HG03439 (cell line): ENCODE measurements at regions not wholly inside any gene's neighbourhood (a gene's known extent, or its start where the extent isn't known, plus 50 kb on each side); places are given as distances from the start of the nearest gene placed in this dataset.
"Not testable (repeated sequence)": the region's sequence is repeated elsewhere in the genome, so short reads cannot be mapped to it uniquely, and the experiment has no call there.

Source experiments
- ATAC-seq: cut with Tn5 transposase; IDR thresholded peaks from one replicate; pipeline ENCODE4 v1.9.1; 2021; ENCODE audit warnings: mild to moderate bottlenecking, moderate library complexity; ENCODE audit not compliant: unreplicated experiment

DNA sequence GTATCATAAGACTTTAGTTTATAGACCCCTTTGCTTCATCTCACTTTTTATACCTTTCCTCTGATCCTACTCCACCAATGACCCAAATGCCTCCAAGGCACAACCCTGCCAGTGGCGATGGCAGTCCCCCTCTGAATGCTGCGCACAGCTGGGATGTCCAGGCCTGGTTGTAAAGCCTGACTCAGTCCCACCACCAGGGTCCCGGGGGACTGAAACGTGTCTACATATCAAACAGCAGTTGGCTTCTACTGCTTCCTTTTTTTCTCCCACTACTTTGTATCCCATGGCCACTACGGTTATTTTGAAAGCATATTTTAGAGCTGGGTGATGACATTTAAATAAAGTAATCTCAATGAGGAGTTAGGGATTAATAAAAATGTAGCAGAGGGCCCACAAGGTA, 329.8 kb upstream of the PSMD7 start:
- ATAC-seq = no peak

DNA sequence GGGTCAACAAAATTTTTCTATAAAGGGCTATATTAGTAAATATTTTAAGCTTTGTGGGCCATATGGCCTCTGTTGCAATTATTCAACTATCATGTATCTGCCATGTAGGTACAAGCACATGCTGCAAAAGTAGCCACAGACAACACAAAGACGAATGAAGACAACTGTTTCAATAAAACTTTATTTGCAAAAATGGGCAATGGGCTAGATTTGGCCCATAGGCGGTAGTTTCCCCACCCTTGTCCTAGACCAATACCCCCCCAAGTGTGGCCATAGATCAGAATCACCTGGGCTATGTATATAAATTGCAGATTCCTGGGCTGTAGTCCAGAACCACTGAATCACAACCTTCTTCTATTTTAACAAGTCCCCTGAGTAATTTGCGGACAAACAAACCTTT, 331.0 kb upstream of the PSMD7 start:
- ATAC-seq = no peak

- no peak for ATAC-seq
Observed at GRCh38 chr16:73956587-73957494, 339.8 kb upstream of the PSMD7 start.

DNA sequence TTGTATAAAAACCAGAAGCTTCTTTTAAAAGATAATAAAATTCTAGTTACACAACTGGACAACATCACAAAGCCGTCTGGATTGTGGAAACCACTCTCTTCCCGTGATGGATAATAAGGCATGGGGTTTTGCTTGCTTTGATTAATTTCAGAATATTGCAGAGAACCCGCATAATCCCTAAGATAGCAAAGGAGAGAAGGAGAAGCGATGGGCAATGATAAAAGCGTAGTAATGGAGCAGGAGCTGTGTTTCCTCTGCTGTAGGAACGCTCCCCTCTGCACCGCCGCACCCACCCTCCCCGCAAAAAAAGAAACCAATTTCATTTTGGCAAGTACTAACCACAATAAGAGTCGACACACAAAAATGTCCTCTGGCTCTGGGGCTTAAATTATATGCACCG, 340.9 kb upstream of the PSMD7 start:
- ATAC-seq = no peak

DNA sequence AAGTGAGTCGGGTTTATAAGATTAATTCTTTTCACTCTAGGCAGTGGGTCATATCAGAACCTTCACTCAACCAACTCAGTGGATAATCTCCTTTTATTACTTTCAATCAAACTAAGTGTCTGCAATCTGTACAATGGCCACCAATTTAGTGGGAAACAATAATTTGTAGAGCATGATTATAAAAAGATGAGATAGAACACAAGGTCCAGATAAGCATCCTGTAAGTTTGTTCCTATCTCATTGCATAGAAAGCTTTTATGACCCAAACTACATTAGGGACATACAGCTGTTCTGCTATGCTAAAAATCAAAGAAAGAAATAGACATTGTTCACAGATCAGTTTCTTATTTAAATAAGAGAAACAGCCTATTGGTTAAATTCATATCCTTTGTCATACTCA, 341.4 kb upstream of the PSMD7 start:
- ATAC-seq = no peak

- ATAC-seq = no peak
Observed at GRCh38 chr16:73951481-73951880, 345.1 kb upstream of the PSMD7 start.

DNA sequence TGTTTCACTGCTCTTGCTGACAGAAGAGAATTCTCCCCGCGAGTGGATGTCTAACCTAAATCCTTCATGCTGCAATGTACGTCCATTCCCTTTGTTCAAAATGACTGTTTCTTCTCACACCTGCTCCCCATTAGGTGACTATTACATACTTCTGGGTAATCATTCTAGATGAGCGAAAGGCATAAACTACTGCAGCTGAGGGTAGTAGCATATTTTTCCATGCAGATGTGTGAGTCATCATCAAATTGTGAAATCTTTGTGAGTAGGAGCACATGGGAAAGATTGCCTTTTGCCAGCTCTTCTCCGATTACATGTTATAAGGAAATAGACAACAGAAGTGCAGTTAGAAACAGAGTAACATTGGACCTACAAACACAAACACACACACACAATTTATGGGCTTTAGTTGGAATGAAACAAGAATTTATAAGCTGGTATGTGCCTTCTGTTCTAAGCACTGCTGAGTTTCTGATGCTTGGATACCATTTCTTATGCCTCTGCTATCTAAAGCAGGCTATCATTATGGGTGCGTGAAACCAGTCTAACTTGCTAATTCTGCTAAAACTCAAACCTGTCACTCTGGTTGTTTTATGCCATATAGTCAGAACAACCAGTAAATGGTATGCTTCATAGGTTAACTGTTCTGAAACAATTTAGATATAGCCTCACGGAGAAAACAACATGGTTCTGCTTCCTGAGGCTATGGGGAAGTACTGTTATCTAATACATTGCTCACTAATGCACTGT, 346.9 kb upstream of the PSMD7 start:
- no peak for ATAC-seq

GRCh38 chr16:73945631-73946030, 351.0 kb upstream of the PSMD7 start:
- no peak for ATAC-seq

DNA sequence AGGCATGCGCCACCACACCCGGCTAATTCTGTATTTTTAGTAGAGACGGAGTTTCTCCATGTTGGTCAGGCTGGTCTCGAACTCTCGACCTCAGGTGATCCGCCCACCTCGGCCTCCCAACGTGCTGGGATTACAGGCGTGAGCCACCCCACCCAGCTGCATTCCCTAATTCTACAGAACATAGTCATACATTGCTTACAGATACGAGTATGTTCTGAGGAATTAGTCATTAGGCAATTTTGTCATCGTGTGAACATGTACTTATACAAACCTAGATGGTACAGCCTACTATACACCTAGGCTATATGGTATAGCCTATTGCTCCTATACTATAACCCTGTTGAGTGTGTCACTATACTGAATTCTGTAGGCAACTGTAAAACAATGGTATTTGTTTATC, 353.4 kb upstream of the PSMD7 start:
- ATAC-seq = not testable (repeated sequence)

DNA sequence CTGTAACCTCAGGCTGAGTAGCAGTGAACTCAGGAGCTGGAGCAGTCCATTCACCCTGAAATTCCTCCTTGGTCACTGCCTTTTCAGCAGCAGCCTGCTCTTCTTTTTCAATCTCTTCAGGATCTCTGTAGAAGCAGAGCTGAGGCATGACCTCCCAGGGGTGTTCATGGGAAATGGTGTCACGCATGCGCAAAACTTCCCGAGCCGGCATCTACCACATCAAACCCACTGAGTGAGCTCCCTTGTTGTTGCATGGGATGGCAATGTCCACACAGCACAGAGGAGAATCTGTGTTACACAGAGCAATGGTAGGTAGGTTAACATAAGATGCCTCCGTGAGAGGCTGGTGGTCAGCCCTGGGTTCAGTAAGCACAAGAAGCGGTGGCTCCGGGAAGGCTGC, 355.8 kb upstream of the PSMD7 start:
- ATAC-seq = not testable (repeated sequence)

GRCh38 chr16:73923951-73924350, 372.7 kb upstream of the PSMD7 start:
- no peak for ATAC-seq

DNA sequence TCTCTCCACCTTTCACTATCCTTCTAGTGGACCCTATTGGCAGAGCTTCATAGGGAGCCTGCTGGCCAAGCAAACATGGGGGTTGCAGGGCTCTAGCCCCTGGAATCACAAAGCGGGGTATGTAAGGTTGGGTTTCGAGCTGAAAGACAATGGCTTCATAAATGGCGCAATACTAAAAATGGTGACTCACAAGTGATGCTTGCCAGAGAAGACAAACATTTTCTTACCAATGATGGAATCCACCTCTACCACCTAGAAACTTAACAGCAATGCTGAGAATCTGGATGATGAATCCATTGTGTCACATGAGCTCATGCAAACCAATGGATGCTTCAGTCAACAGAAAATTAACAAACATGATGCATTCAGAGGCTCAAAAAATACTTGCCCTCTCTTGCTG, 375.3 kb upstream of the PSMD7 start:
- no peak for ATAC-seq

DNA sequence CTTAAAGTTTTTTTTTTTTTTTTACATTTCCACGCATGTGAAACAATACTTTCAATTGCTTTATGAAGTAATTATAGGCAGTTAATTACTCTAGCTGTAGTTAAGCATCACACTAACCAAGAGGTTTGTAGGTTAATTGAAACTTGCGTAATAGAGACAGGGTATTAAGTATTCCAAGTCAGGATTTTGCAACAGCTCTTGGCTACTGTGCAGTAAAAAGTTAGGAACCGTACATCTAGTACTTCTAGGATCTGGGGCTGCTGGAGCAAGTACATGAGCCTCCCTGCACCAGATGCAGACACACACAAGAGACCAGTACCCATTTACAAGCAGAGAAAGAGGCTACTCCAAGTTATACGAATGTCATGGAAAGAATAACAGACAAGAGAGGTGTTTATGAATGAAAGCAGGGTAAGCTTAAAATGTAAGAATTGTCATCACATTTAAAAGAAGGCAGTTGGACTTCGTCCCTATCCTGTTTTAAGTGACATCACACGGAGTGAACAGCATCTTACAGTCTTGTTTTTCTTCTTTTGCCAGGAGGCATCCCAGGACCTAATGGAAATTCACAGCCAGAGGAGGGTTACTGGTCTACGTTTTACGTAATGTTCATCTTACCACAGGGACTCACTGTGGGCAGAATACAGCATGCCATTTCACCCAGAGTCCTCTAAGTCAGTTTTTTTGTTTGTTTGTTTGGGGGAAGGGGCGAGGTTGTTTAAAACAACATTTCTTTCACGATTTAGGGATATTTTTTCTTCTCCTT, 379.6 kb upstream of the PSMD7 start:
- no peak for ATAC-seq

DNA sequence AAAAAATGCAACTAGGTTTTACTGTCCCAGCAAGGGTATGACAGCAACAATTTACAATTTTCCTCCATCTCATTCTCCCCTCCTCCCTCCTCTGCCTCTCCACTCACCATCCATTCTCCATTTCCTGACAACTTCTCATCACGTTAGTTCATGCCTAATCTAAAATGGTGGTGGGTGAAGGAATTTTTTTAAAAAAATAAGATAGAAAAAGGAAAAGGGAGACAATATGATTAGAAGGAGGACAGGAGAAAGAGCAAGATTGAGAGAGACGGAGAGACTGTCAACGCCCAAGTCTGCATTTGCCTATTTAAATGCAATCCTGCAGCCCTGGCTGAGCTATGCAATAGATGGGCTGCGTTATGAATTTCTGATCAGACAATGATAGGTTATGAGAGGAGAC, 380.7 kb upstream of the PSMD7 start:
- no peak for ATAC-seq

- ATAC-seq = no peak
Observed at GRCh38 chr16:73915140-73915539, 381.5 kb upstream of the PSMD7 start.

DNA sequence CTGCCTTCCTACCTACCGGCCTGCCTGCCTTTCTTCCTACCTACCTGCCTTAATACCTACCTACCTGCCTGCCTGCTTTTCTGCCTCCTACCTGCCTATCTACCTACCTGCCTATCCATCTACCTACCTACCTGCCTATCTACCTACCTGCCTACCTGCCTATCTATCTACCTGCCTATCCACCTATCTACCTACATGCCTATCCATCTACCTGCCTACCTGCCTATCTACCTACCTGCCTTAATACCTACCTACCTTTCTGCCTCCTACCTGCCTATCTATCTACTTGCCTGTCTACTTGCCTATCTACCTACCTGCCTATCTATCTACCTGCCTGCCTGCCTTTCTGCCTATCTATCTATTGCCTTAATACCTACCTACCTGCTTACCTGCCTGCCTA, 383.8 kb upstream of the PSMD7 start:
- no peak for ATAC-seq

DNA sequence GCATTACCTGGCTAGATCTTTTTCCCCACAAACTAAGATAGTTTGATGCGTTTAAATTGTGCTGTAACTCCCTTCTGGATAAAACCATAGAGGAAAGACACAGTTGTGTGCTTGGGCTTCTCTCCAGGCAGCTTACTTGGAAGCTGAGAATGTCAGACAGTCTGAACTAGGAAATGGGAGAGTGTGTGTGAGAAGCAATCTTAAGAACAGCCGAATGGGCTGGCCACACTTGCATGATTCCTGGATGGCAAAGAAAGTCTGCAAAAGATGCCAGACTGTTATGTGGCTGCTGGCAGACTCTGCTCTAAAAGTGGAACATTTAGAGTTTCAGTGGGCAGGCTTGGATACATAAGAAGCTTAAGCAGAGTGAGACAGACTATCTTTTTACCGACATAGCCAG, 384.3 kb upstream of the PSMD7 start:
- ATAC-seq = no peak

GRCh38 chr16:73909529-73910035, 387.0 kb upstream of the PSMD7 start:
- no peak for ATAC-seq

GRCh38 chr16:73891129-73891542, 405.5 kb upstream of the PSMD7 start:
- ATAC-seq = no peak

GRCh38 chr16:73890186-73891128, 406.2 kb upstream of the PSMD7 start:
- ATAC-seq = no peak
